Iris pigment epithelial cell (primary cell): ENCODE measurements at regions not wholly inside any gene's neighbourhood (a gene's known extent, or its start where the extent isn't known, plus 50 kb on each side); places are given as distances from the start of the nearest gene placed in this dataset.
"Not testable (repeated sequence)": the region's sequence is repeated elsewhere in the genome, so short reads cannot be mapped to it uniquely, and the experiment has no call there.

Source experiments
- DNase-seq: peaks from one replicate; pipeline ENCODE4 v3.0.0-alpha.2; 2011; ENCODE audit warnings: low read depth

DNA sequence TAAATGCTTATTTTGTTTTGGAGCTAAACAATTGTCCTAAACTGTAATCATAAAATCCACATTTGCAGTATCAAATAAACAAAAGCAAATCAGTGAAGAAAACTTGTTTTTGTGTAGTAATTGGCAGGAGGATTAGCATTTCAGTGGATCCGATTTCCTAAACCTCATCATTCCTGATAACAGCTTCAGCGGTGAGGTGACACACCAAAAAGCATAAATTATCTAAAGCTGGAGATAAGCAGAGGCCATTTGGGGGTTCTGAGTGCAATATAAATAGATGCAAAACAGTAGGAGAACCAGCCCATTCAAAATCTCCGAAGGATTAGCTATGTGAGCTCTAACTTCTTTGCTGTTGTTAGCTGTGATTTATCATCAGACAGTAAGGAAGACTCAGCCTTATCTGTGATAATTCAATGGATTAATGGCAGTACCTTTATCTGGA is 235.8 kb downstream of the EPHA7 start:
- DNase-seq, result no peak

DNA sequence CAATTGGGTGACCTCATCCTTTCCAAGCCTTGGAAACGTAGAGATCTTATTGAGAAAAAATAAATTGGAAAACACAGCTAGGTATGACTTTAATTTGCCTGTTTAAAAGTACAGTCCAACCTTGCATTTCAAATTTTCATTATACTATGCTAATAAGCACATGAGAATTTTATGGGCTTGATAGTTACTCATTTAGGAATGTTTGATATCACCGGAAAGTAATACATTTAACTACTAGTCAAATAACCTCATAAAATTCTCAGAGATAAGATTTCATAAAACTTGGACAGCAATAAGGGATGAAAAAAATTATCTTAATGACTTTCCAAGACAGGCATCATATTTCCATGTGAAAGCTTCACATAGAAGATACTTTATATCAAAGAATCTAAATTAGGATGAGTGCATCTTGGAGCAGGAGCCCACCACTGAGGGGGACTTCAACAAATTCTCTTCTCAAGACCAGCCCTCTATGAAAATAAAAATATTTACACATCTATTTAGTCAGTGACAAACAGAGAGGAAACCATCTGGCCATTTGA is 236.3 kb downstream of the EPHA7 start:
- no peak for DNase-seq

DNA sequence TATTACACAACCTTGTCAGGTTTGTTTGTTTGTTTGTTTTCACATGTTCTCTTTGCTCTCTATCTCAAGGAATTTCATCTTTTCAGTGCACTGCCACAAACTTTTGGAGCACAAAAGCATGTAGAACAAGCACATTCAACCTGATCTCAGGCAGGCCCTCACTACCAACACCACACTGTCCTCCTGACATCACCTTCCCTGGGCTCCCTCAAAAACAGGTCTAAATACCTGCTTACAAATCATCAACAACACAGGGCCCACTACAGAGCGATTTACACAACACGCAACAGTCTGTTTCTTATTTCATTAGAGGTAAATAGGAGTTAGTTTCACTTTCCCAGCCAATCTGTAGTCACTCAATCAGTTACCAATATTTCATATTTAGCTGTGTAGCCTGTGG is 241.4 kb downstream of the EPHA7 start:
- no peak for DNase-seq

DNA sequence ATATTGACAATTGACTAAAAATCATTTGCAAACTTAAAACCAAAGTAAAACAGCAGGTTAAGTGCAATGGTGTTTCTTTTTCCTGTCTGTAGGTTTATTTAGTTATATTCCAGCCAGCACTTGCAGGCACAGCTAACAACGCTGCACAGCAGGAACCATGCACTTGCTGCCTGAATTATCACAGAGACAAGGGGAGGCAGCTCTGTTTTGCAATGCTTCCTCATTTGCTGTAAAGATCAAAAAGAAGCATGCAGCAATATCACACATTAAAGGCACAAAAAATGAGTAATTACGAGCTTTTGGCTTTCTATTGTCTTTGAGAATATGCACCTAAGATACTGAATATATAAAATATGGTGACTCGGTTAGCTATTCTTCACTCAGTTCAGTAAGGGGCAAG is 241.9 kb downstream of the EPHA7 start:
- no peak for DNase-seq

DNA sequence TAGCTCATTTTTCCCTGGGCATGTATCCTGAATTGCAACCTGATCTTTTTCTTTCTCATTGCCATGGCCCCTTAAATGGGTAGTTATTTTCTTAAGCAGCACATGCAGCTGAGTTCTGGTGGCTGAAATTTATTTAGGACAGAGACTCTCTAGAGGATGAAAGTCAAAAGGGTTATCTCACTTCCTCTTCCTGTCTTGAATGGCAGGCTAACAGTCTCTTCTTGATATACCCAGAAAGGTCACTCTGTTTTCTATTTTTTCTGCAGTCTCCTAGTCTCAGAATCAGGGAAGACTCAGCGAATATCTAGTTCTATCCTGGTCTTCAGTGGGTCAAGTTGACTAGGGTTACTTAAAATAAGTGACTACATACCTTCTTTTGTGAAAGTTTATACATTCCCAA is 243.3 kb downstream of the EPHA7 start:
- DNase-seq, result no peak

DNA sequence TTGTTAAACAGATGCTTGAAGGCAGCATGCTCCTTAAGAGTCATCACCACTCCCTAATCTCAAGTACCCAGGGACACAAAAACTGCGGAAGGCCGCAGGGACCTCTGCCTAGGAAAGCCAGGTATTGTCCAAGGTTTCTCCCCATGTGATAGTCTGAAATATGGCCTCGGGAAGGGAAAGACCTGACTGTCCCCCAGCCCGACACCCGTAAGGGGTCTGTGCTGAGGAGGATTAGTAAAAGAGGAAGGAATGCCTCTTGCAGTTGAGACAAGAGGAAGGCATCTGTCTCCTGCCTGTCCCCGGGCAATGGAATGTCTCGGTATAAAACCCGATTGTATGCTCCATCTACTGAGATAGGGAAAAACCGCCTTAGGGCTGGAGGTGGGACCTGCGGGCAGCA is 245.8 kb downstream of the EPHA7 start:
- DNase-seq, result not testable (repeated sequence)

DNA sequence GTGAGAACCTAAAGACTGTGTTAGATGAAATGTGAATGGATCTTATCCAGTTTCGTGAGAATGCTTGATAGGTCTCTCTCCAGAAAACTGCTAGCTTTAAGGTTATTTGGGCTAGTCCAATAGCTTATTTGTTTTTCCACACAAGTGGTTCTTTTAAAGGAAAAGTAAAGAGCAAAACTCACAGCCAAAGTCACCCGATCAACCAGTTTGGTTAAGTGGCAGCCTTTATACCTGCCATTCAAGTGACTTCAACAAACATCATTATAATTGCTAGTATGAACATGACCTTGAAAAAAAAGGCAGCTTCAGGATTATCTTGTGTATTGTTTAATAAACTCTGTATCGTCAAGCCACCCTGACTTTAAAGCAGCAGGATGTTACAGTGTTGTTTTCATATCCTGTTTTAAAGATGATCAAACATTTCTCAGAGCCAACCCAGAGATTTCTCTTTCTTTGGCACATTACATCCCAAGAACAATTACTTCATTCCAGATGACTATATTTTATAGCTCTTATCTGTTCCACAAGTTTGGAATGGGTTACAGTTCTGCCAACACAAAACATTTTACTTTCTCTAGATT is 253.4 kb downstream of the EPHA7 start:
- no peak for DNase-seq

DNA sequence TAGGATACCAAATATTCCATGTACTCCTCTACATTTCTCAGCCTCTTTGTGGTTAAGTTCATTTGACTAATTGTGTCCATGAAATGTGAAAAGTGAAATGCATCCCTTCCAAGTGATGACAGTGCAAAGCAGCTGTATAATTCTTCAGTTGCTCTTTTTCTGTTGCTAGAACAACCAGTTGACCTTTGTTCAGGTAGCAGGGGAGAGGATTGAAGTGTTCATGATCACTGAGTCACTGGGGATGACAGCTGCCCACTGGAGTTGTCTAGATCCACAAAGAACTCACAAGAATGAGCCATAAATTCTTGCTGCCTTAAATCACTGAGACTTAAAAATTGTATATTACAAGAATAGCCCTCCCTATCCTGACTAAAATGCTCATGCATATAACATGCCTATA is 254.6 kb downstream of the EPHA7 start:
- peak; percentile 12 for DNase-seq

DNA sequence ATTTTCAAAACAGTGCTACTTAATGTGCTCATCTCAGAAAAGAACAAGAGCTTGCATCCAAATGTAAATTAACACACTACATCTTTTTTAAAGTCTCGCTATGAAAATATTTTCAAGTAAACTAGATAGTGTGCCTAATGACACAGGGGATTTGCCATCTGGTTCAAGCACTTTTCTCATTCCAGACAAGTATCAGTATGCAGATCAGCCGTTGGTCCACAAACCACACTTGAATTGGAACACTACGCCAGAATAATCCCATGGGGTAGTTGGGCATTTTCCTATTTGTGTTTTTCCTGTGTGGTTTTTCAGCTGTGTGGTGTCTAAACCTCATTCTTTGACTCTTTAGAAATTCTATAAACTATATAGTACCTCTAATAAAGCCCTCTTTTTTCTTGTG is 256.2 kb downstream of the EPHA7 start:
- DNase-seq, result no peak

DNA sequence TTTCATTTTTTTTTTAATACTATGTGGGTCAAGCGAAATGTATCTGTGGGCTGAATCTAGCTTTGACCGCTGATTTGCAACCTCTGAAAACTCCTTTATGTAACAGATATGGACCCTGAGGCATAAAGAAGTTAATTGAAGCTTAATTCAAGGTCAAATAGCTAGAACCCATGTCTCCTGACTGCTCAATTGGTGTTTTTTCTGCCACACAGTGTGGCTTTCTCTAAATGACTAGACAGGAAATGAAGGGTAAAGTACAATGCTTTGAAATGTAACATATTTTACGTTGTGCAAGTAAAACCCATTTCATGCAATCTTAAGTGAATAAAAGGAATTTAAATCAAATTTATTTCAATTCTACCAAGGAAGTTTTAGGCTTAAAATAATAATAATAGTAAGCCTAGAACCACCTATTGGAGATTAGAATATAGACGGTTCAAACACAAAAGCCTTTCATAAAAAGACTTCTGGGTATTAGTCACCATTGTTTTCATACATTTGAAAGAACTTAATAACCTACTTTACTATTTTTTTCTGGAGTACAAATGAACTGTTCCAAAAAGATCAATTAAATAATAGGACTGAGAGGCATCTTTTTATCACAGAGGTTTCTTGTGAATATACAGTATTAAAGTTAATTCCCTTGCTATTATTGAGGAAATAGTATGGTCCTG is 279.8 kb downstream of the EPHA7 start:
- no peak for DNase-seq

DNA sequence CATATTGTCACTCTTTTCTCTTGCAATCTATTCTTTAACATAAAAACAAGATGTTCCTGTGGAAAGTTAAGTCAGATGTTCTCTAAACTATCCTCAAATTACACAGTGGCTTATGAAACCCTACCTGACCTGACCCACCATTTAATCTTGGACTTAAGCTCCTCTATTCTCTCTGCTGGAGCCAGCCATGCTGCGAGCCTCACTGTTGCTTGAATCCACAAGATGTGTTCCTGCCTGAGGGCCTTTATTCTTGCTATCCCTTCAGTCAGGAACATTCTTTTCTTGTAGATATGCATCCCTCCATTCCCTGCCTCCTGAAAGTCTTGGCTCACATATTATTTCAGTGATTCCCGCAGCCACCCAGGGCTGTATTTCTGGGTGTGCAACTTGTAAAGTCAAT is 283.2 kb downstream of the EPHA7 start:
- DNase-seq, result no peak

DNA sequence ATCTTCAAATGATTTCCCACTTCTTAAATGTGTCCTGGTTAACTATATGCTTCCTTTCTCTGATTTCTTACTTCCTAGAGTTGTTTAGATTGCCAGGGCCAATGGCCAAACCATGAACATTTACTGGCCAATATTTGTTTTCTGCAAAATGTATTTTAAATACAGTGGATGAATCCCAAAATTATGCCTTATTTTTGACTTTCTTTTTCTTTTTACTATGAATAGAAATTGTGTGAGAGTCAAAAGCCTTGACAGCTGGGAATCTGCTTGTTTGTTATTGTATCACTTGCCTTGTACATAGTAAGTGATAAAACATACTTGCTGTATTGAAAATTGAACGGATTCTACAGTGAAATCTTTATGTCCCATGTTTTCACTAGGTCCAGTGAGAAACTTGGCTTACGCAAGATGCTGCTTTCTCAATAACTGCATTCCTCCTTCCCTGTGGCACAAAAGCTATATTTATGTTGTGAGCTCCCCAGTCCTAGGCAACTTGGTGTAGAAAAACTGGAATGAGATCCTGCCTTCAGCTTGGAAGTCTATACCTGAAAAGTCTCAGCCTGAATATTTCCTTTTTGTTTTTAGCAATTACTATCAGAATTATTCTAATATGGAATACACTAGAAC is 295.2 kb downstream of the EPHA7 start:
- peak; percentile 3 for DNase-seq

DNA sequence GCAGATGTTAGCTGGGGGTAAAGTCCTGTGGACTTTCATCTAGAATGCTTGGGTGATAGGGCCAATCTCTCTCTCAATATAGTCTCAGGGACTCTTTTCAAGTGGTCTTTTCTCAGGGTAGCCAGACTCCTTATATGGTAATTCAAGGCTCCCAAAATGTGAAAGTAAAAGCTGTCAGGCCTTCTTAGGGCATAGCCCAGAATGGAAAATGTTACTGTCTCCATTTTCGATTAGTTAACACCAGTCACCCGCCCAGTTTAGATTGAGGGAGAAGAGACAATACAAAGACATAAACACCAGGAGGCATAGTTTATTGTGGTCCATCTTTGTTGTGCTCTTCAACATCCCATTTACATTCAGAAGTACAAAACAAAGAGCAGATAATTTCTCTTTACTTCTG is 295.8 kb downstream of the EPHA7 start:
- no peak for DNase-seq

DNA sequence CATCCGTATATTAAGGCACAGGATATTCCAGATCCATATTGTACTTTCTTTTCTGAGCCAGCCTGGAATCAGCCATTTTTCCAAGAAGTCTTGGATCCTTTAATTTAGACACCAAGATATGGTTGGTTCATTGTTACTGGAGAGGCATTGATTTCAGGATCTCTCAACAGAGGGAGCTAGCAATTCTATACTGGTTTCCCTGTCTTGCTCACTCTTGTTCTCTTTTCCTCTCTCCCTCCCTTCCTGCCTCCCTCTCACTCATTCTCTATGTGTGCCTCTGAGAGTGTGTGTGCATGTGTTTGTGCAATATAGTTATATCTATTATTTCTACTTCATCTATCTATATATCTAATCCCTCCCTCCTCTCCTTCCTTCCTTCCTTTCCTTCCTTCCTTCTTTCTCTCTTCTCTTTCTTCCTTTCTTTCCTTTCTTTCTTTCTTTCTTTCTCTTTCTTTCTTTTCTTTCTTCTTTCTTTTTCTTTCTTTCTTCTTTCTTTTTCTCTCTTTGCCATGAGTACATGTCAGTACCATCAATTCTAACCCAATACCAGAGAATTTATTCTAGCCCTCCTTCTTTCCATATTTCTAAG is 299.1 kb downstream of the EPHA7 start:
- DNase-seq, result no peak

DNA sequence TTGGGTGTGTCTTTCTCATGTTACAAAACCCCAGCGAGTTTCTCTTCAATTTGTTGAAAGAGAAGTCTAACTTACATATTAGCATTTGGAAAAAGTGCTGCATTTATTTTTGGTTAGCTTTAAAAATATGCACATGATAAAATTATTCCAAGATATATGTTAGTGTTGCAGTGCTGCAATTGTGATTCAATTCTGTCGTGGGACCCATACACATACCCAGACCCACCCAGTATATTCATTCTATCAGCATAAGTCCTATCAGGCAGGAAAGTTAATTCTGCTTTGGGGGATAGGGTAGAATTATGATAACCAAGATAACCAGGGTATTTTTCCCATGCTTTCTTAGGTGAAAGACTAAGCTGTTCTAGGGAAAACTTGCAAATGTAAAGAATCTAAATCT is 313.5 kb downstream of the EPHA7 start:
- DNase-seq, result no peak

DNA sequence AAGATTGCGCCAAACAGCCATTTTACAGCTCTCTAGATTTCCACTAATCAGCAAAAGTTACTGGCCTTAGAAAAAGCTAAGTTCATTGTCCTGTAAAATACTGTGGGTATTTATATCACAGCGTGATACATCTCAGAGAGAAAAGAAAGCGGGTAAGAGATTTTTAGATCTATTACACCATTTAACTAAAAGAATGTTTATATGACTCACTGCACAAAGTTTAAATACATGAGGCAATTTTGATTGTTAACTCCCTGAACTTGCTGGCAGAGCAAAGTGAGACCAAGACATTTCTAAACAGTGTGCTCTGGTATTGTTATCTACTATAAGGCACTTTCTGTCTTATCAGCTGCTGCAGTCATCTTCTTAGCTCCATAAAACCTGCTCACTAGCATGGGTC is 314.3 kb downstream of the EPHA7 start:
- DNase-seq, result peak; percentile 60

DNA sequence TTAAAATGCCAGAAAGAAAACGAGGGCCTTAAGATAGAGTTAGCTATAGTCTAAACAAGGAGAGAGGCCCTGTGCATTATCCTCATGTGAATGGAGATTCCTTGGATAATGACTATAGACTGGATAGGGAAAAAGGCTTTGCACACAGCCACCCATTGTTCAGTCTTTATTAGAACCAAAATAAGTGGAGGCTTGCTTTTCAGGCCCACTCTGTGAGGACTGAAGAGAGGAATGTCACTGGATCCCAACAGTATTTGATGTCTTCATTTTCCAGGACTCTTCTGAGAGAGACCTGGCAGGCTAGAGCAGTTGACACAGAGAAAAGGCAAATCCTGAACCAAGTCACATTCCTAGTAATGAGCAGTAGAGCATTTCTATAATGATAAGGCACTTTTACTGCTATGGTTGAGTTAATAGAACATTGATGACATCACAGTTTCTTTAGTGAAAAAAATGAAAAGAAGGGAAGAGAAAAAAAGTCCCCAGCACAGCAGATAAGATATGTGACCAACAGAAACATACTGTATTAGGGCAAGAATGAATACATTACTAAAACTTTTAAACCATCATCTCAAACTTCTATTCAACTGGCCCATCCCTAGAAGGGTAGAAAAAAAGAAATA is 315.1 kb downstream of the EPHA7 start:
- peak; percentile 1 for DNase-seq

DNA sequence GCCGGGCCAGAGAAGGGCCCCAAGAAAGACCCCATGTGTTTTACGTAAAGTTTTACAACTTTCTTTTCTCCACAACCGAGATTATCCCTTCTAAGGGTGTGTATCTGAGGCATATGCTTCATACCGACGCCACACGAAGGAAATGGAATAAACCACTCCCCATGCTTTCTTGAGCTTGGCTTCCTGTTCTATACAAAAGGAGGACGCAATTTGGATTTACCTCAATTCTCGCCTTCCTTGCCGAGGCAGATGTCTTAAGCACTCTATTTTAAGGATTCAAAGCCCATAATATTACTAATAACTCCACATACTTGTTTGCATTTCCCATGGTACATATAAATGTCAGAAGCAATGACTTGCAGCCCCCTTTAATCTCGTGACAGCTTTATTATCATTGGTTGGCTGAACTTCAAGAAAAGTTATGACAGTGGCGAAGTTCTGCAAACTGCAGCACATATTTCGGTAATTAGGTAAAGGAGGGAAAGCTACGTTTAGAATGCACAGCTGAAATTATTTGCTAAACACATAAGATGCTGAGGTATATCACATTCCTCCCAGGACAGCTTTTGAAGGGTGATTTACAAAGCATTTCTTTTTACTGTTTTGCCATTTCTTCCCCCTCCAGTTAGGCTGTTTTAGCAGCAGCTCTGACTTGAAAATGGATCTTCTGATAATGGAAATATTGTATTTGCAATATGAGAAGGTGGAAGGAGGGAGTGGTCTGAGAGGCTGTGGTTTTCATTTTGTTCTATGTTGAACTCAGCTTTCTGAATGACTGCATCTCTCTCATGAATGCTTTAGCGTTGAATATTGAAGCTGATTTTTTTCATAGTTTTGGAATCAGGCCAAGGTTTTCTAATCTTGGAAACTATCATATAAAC is 330.5 kb downstream of the EPHA7 start:
- DNase-seq, result peak; percentile 24

DNA sequence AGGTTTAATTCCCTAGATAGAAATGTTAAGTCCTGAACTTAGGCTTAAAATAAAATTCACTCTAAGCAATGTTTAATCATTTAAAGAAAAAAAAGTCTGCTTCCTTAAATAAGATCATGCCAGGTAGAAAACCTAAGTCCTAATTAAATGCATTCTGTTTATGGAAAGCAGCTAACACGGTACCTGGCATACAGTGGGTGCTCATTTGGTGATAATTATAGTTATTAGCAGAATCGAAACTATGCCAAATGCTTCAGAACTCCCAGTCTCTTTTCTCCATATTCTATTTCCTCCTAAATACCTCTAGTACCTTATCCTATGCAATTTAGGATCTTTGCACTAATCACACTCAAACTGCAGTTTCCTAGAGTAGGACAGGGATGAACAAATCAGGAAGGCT is 331.8 kb downstream of the EPHA7 start:
- no peak for DNase-seq

DNA sequence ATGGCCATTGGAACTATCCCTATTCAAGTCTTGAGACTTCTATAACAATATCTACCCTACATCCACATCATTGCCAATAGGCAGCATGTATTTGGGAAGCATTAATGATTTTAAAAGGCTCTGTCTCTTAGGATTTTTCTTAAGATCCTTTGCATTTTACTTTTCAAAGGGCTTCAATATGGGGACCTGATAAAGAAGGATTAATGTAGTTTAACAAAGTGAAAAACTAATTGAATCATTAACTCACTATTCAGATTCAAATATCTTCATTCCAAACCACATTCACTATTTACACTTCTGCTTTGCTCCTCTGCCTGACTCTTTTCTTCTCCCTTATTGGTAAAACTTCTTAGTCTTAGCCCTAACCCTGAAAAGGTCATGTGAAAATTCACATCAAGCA is 333.0 kb downstream of the EPHA7 start:
- DNase-seq, result no peak
